ENCODE measurements at regions not wholly inside any gene's neighbourhood (a gene's known extent, or its start where the extent isn't known, plus 50 kb on each side); places are given as distances from the start of the nearest gene placed in this dataset.
"Not testable (repeated sequence)": the region's sequence is repeated elsewhere in the genome, so short reads cannot be mapped to it uniquely, and the experiment has no call there.

GRCh38 chrX:88313972-88314371 lies 433.1 kb upstream of the CPXCR1 start:
- 0 to 100% (median 94%) methylated on average over 1 to 2 of the region's 2 CpGs; no CpG with 5 or more reads in 6 of the 10 experiments for WGBS, 10 experiments
- ATAC-seq (replicated peaks in 6 of 8); in situ Hi-C loops (cut with MboI; ENCODE audit: low pct_unique_long_range_greater_than_20kb in 2 of 9, low sequenced_read_pairs in 9 of 9, unreplicated experiment in 9 of 9): not testable (repeated sequence)

DNA sequence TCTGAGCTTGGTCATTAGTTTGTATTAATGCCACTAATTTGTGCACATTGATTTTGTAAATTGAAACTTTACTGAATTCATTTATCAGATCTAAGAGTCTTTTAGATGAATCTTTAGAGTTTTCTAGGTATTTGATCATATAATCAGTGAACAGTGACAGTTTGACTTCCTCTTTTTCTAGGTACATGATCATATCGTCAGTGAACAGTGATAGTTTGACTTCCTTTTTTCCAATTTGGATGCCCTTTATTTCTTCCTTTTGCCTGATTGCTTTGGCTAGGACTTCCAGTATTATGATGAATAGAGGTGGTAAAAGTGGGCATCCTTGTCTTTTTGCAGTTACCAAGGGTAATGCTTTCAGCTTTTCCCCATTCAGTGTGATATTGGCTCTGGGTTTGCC lies 421.4 kb upstream of the CPXCR1 start:
- in situ Hi-C loops (cut with MboI; ENCODE audit: low pct_unique_long_range_greater_than_20kb in 2 of 9, low sequenced_read_pairs in 9 of 9, unreplicated experiment in 9 of 9): no loop called here
- H3K4me1 ChIP-seq (replicated peaks in 1 of 2): no peaks in the 10 kb centered on the region
- ATAC-seq (replicated peaks in 6 of 8): no peak
- H3K4me3 ChIP-seq: no peak overlapping the region
- WGBS, 10 experiments: 0 to 100% (median 80%) methylated on average over 1 of the region's 1 CpG; no CpG with 5 or more reads in 5 of the 10 experiments
- no peak overlapping the region for H3K27ac ChIP-seq

More at GRCh38 chrX:88313972-88314371, 433.1 kb upstream of the CPXCR1 start:
- H3K27ac ChIP-seq; H3K4me3 ChIP-seq; H3K4me1 ChIP-seq (replicated peaks in 1 of 2): not testable (repeated sequence)

GRCh38 chrX:88355252-88355651 lies 391.8 kb upstream of the CPXCR1 start:
- H3K4me1 ChIP-seq (replicated peaks in 1 of 2): no peaks in the 10 kb centered on the region
- whole genome bisulfite sequencing, 10 experiments: 0 to 83% (median 48%) methylated on average over 1 to 2 of the region's 2 CpGs; no CpG with 5 or more reads in 6 of the 10 experiments
- in situ Hi-C loops (cut with MboI; ENCODE audit: low pct_unique_long_range_greater_than_20kb in 2 of 9, low sequenced_read_pairs in 9 of 9, unreplicated experiment in 9 of 9): no loop called here

DNA sequence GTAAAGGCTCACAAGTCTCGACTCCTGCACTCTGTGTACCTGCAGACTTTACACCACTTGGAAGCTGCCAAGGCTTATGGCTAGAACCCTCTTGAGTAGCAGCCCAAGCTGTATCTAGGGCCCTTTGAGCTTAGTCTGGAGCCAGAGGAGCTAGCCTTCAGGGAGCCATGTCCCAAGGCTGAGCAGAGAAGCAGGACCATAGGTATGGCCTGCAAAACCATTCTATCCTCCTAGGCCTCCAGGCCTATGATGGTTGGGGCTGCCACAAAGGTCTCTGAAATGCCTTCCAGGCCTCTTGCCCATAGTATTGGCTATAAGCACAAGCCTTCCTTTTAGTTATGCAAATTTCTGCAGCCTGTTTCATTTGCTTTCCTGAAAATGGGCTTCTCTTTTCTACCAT lies 380.7 kb upstream of the CPXCR1 start:
- in situ Hi-C loops (cut with MboI; ENCODE audit: low pct_unique_long_range_greater_than_20kb in 2 of 9, low sequenced_read_pairs in 9 of 9, unreplicated experiment in 9 of 9): no loop called here
- ATAC-seq (replicated peaks in 6 of 8): no peak
- Histone ChIP-seq H3K4me1 (replicated peaks in 1 of 2) (no peaks in the 10 kb centered on the region), H3K4me3 (no peak overlapping the region), H3K27ac (no peak overlapping the region)
- no CpG with 5 or more reads among the region's 1 CpG for WGBS, 10 experiments

More at GRCh38 chrX:88355252-88355651, 391.8 kb upstream of the CPXCR1 start:
- no peak for ATAC-seq (replicated peaks in 6 of 8)
- Histone ChIP-seq H3K27ac (no peak overlapping the region), H3K4me3 (no peak overlapping the region)

- ATAC-seq (replicated peaks in 6 of 8): no peak
- Histone ChIP-seq H3K27ac (no peak overlapping the region), H3K4me1 (replicated peaks in 1 of 2) (no peaks in the 10 kb centered on the region), H3K4me3 (no peak overlapping the region)
- in situ Hi-C loops (cut with MboI; ENCODE audit: low pct_unique_long_range_greater_than_20kb in 2 of 9, low sequenced_read_pairs in 9 of 9, unreplicated experiment in 9 of 9): no loop called here
These were observed 368.6 kb upstream of the CPXCR1 start for GRCh38 chrX:88378406-88378805.

- in situ Hi-C loops (cut with MboI; ENCODE audit: low pct_unique_long_range_greater_than_20kb in 2 of 9, low sequenced_read_pairs in 9 of 9, unreplicated experiment in 9 of 9): no loop called here
- Histone ChIP-seq H3K4me1 (replicated peaks in 1 of 2) (no peaks in the 10 kb centered on the region), H3K4me3 (no peak overlapping the region), H3K27ac (no peak overlapping the region)
- ATAC-seq (replicated peaks in 6 of 8): no peak
- 0 to 88% (median 54%) methylated on average over 1 to 2 of the region's 2 CpGs; no CpG with 5 or more reads in 2 of the 10 experiments for WGBS, 10 experiments
These were observed 349.5 kb upstream of the CPXCR1 start for GRCh38 chrX:88397551-88397950.

GRCh38 chrX:88416002-88416401 lies 331.0 kb upstream of the CPXCR1 start:
- Histone ChIP-seq H3K4me1 (replicated peaks in 1 of 2) (no peaks in the 10 kb centered on the region), H3K27ac (no peak overlapping the region), H3K4me3 (no peak overlapping the region)
- in situ Hi-C loops (cut with MboI; ENCODE audit: low pct_unique_long_range_greater_than_20kb in 2 of 9, low sequenced_read_pairs in 9 of 9, unreplicated experiment in 9 of 9): no loop called here
- WGBS, 10 experiments: 0 to 100% (median 84%) methylated on average over 1 to 4 of the region's 5 CpGs; no CpG with 5 or more reads in 5 of the 10 experiments
- no peak for ATAC-seq (replicated peaks in 6 of 8)

GRCh38 chrX:88416965-88417364 lies 330.1 kb upstream of the CPXCR1 start:
- no peak overlapping the region for H3K27ac ChIP-seq
- no peak overlapping the region for H3K4me3 ChIP-seq
- ATAC-seq (replicated peaks in 6 of 8): no peak
- 0 to 100% (median 13%) methylated on average over 1 to 4 of the region's 4 CpGs; no CpG with 5 or more reads in 3 of the 10 experiments for WGBS, 10 experiments
- no peaks in the 10 kb centered on the region for H3K4me1 ChIP-seq (replicated peaks in 1 of 2)
- in situ Hi-C loops (cut with MboI; ENCODE audit: low pct_unique_long_range_greater_than_20kb in 2 of 9, low sequenced_read_pairs in 9 of 9, unreplicated experiment in 9 of 9): no loop called here

DNA sequence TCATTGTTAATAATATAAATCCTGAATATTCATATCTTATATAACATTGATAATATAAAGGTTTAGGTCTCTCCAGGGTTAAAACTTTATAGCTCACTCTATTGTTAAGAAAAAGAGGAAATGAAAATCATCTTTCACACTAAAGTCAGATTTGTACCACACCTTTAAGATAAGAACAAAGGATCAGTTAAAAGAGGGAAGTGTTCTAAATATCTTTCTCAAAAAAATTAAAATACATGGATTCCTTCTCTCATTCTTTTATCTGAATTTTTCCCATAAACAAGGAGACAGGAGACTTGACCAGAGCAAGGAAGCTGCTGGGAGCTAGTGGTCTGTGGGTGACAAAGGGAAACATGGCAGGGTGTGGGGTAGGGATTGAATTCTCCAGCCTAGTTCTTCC lies 323.0 kb upstream of the CPXCR1 start:
- H3K27ac ChIP-seq: no peak overlapping the region
- no peak for ATAC-seq (replicated peaks in 6 of 8)
- H3K4me1 ChIP-seq (replicated peaks in 1 of 2): no peaks in the 10 kb centered on the region
- in situ Hi-C loops (cut with MboI; ENCODE audit: low pct_unique_long_range_greater_than_20kb in 2 of 9, low sequenced_read_pairs in 9 of 9, unreplicated experiment in 9 of 9): no loop called here
- H3K4me3 ChIP-seq: no peak overlapping the region

DNA sequence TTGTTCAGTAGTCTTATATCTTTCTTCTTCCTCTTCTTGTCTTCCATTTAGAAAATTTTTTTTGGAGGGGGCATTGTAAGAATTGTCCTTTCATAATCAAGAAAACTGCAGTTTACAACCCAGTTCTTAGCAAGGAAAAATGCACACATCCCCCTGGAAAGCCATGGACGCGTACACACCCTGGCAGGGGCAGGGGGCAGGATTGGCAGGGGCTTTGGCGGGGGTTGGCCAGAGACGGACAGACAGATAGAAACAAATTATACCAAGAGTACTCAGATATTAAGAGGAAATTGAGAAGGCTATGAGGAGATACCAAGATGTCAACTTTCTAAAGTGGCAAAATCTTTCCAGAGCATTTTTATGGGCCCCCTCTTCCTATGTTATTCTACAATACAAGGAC lies 322.5 kb upstream of the CPXCR1 start:
- Histone ChIP-seq H3K4me3 (no peak overlapping the region), H3K27ac (no peak overlapping the region), H3K4me1 (replicated peaks in 1 of 2) (no peaks in the 10 kb centered on the region)
- ATAC-seq (replicated peaks in 6 of 8): no peak
- in situ Hi-C loops (cut with MboI; ENCODE audit: low pct_unique_long_range_greater_than_20kb in 2 of 9, low sequenced_read_pairs in 9 of 9, unreplicated experiment in 9 of 9): no loop called here
- 80 to 100% methylated on average over 1 to 4 of the region's 4 CpGs; no CpG with 5 or more reads in 8 of the 10 experiments for WGBS, 10 experiments

GRCh38 chrX:88425739-88426138 lies 321.3 kb upstream of the CPXCR1 start:
- in situ Hi-C loops (cut with MboI; ENCODE audit: low pct_unique_long_range_greater_than_20kb in 2 of 9, low sequenced_read_pairs in 9 of 9, unreplicated experiment in 9 of 9): no loop called here
- no peak overlapping the region for H3K4me3 ChIP-seq
- H3K27ac ChIP-seq: no peak overlapping the region
- no peaks in the 10 kb centered on the region for H3K4me1 ChIP-seq (replicated peaks in 1 of 2)
- no peak for ATAC-seq (replicated peaks in 6 of 8)
- 0 to 81% (median 25%) methylated on average over 2 to 4 of the region's 4 CpGs; no CpG with 5 or more reads in 4 of the 10 experiments for WGBS, 10 experiments

- Histone ChIP-seq H3K27ac (no peak overlapping the region), H3K4me1 (replicated peaks in 1 of 2) (no peaks in the 10 kb centered on the region), H3K4me3 (no peak overlapping the region)
- ATAC-seq (replicated peaks in 6 of 8): no peak
- 0 to 50% (median 0%) methylated on average over 1 of the region's 1 CpG; no CpG with 5 or more reads in 7 of the 10 experiments for WGBS, 10 experiments
- in situ Hi-C loops (cut with MboI; ENCODE audit: low pct_unique_long_range_greater_than_20kb in 2 of 9, low sequenced_read_pairs in 9 of 9, unreplicated experiment in 9 of 9): no loop called here
These were observed 309.5 kb upstream of the CPXCR1 start for GRCh38 chrX:88437563-88437962.

DNA sequence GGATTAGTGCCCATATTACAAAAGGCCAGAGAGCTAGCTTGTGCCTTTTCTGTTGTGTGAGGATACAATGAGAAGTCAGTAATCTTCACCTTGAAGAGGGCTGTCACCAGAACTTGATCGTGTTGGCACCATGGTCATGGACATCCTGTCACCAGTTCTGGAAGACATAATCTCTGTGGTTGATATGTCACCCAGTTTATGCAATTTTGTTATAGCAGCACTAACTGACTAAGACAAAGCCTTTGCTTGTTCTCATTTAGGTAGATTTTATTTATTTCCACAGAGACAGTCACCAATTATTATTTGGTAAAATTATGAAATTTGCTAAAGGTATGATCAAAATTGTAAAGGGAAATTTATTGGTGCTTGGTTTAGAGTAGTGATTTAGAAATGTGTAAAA lies 308.8 kb upstream of the CPXCR1 start:
- H3K4me1 ChIP-seq (replicated peaks in 1 of 2): no peaks in the 10 kb centered on the region
- H3K4me3 ChIP-seq: no peak overlapping the region
- no peak for ATAC-seq (replicated peaks in 6 of 8)
- 0 to 71% methylated on average over 1 of the region's 1 CpG; no CpG with 5 or more reads in 8 of the 10 experiments for WGBS, 10 experiments
- H3K27ac ChIP-seq: no peak overlapping the region
- in situ Hi-C loops (cut with MboI; ENCODE audit: low pct_unique_long_range_greater_than_20kb in 2 of 9, low sequenced_read_pairs in 9 of 9, unreplicated experiment in 9 of 9): no loop called here

GRCh38 chrX:88439935-88440334 lies 307.1 kb upstream of the CPXCR1 start:
- no peaks in the 10 kb centered on the region for H3K4me1 ChIP-seq (replicated peaks in 1 of 2)
- ATAC-seq (replicated peaks in 6 of 8): no peak
- no peak overlapping the region for H3K4me3 ChIP-seq
- in situ Hi-C loops (cut with MboI; ENCODE audit: low pct_unique_long_range_greater_than_20kb in 2 of 9, low sequenced_read_pairs in 9 of 9, unreplicated experiment in 9 of 9): no loop called here
- no peak overlapping the region for H3K27ac ChIP-seq

Data from motor neuron (in vitro differentiated cells).